Fibroblast of lung (primary cell): ENCODE measurements at regions not wholly inside any gene's neighbourhood (a gene's known extent, or its start where the extent isn't known, plus 50 kb on each side); places are given as distances from the start of the nearest gene placed in this dataset.

Source experiments
- EZH2 ChIP-seq: IDR thresholded peaks from 2 replicates; pipeline ENCODE4 v1.5.1; 2012; ENCODE audit warnings: low read length, control low read depth, mild to moderate bottlenecking; ENCODE audit errors: missing control alignments
- TF ChIP-seq, protein P1 (sequence below), 2 donors: IDR thresholded peaks in 1 of 2; conservative IDR thresholded peaks in 1 of 2; 1 replicate in 1 of 2; 2 replicates in 1 of 2; pipeline ENCODE4 v1.5.1; 2011 to 2012; ENCODE audit warnings: low read length in 2 of 2, control low read depth in 1 of 2, inconsistent platforms in 1 of 2, low read depth in 1 of 2, mild to moderate bottlenecking in 1 of 2

DNA sequence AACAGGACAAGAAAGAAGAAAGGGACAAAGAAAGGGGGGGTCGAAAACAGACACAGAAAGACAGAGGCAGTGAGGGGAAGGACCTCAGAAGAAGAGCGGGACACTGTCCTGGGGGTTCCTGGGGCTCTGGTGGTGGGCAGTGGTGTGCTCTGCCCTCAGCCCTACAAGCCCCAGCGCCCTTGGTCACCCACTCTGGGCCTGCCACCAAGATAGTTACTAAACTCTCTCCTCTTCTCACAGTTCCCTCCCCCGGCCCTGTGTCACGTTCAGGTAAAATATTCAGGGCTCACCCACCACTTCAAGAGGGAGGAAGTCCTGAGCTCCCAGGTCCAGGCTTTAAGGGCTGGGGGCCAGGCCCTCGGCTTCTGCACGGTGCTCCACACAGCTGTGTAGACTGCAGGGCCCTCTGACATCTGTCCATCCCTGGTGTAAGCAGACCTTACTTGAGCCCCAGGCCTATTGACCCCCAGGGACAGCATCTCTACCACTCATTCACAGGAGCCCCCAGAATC is 87.4 kb downstream of the MRPL14 start:
- TF ChIP-seq, protein P1, sequence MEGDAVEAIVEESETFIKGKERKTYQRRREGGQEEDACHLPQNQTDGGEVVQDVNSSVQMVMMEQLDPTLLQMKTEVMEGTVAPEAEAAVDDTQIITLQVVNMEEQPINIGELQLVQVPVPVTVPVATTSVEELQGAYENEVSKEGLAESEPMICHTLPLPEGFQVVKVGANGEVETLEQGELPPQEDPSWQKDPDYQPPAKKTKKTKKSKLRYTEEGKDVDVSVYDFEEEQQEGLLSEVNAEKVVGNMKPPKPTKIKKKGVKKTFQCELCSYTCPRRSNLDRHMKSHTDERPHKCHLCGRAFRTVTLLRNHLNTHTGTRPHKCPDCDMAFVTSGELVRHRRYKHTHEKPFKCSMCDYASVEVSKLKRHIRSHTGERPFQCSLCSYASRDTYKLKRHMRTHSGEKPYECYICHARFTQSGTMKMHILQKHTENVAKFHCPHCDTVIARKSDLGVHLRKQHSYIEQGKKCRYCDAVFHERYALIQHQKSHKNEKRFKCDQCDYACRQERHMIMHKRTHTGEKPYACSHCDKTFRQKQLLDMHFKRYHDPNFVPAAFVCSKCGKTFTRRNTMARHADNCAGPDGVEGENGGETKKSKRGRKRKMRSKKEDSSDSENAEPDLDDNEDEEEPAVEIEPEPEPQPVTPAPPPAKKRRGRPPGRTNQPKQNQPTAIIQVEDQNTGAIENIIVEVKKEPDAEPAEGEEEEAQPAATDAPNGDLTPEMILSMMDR (conservative IDR thresholded peaks at IDR 0.05 in 1 of 2, IDR thresholded peaks at IDR 0.05 in 1 of 2; ENCODE audit: low read depth in 1 of 2, low read length in 2 of 2): no peak
- no peak for TF ChIP-seq EZH2
